WERI-Rb-1 (cell line): ENCODE measurements at regions not wholly inside any gene's neighbourhood (a gene's known extent, or its start where the extent isn't known, plus 50 kb on each side); places are given as distances from the start of the nearest gene placed in this dataset.

ENCODE experiments used
- DNase-seq: peaks from one replicate; pipeline ENCODE4 v3.0.0-alpha.2; 2020
- H3K27ac ChIP-seq: fragments of 250-450 bp; sonication (Bioruptor Pico); 2 replicates; pipeline ENCODE4 v1.5.1; 2020; ENCODE audit warnings: mild to moderate bottlenecking, moderate library complexity
- H3K27me3 ChIP-seq: fragments of 250-450 bp; sonication (Bioruptor Pico); 2 replicates; pipeline ENCODE4 v1.5.1; 2021; ENCODE audit warnings: mild to moderate bottlenecking, low read depth, moderate library complexity; ENCODE audit not compliant: insufficient read depth, severe bottlenecking
- H3K36me3 ChIP-seq: fragments of 250-450 bp; sonication (Bioruptor Pico); 2 replicates; pipeline ENCODE4 v1.5.1; 2020; ENCODE audit warnings: mild to moderate bottlenecking, moderate library complexity
- H3K4me3 ChIP-seq: 2 replicates; pipeline ENCODE4 v1.5.1; 2011; ENCODE audit warnings: low read depth, mild to moderate bottlenecking, control low read depth, low read length
- H3K9me3 ChIP-seq: fragments of 250-450 bp; sonication (Bioruptor Pico); 2 replicates; pipeline ENCODE4 v1.5.1; 2021; ENCODE audit warnings: mild to moderate bottlenecking, moderate library complexity; ENCODE audit not compliant: severe bottlenecking
- CTCF ChIP-seq: IDR thresholded peaks from 2 replicates; pipeline ENCODE4 v1.5.1; 2011; ENCODE audit warnings: low read depth, mild to moderate bottlenecking, control low read depth, inconsistent platforms, low read length

GRCh38 chr9:16213781-16214515, 656.5 kb downstream of the BNC2 start:
- H3K27ac ChIP-seq: no peak overlapping the region
- TF ChIP-seq CTCF: no peak
- H3K27me3 ChIP-seq: no peaks in the 10 kb centered on the region
- no peaks in the 10 kb centered on the region for H3K9me3 ChIP-seq
- DNase-seq: no peak
- H3K4me3 ChIP-seq: no peak overlapping the region
- no peaks in the 10 kb centered on the region for H3K36me3 ChIP-seq

- H3K9me3 ChIP-seq: no peaks in the 10 kb centered on the region
These were observed 655.7 kb downstream of the BNC2 start for GRCh38 chr9:16214677-16215352.

GRCh38 chr9:16215353-16215680, 655.2 kb downstream of the BNC2 start:
- no peak for TF ChIP-seq CTCF
- Histone ChIP-seq H3K27me3 (no peaks in the 10 kb centered on the region), H3K36me3 (no peaks in the 10 kb centered on the region), H3K4me3 (no peak overlapping the region), H3K27ac (no peak overlapping the region), H3K9me3 (no peaks in the 10 kb centered on the region)
- no peak for DNase-seq

More at GRCh38 chr9:16214677-16215352, 655.7 kb downstream of the BNC2 start:
- Histone ChIP-seq H3K27me3 (no peaks in the 10 kb centered on the region), H3K27ac (no peak overlapping the region), H3K4me3 (no peak overlapping the region), H3K36me3 (no peaks in the 10 kb centered on the region)
- DNase-seq: no peak
- no peak for TF ChIP-seq CTCF

GRCh38 chr9:16217943-16218701, 652.3 kb downstream of the BNC2 start:
- no peak for TF ChIP-seq CTCF
- Histone ChIP-seq H3K27me3 (no peaks in the 10 kb centered on the region), H3K4me3 (no peak overlapping the region), H3K9me3 (no peaks in the 10 kb centered on the region), H3K36me3 (no peaks in the 10 kb centered on the region), H3K27ac (no peak overlapping the region)
- DNase-seq: no peak

GRCh38 chr9:16221366-16221765, 649.1 kb downstream of the BNC2 start:
- H3K36me3 ChIP-seq: no peaks in the 10 kb centered on the region
- no peak overlapping the region for H3K27ac ChIP-seq
- TF ChIP-seq CTCF: no peak
- no peaks in the 10 kb centered on the region for H3K9me3 ChIP-seq
- H3K4me3 ChIP-seq: no peak overlapping the region
- no peak for DNase-seq
- H3K27me3 ChIP-seq: no peaks in the 10 kb centered on the region
